Colonic mucosa (tissue), 4 donors: ENCODE measurements at regions not wholly inside any gene's neighbourhood (a gene's known extent, or its start where the extent isn't known, plus 50 kb on each side); places are given as distances from the start of the nearest gene placed in this dataset.

Source experiments
- DNase-seq: peaks from one replicate; pipeline ENCODE4 v3.0.0-alpha.2; 2020
- H3K27ac ChIP-seq: fragments of 200-600 bp; one replicate; pipeline ENCODE4 v1.8.0; 2021
- H3K27me3 ChIP-seq: fragments of 200-600 bp; one replicate; pipeline ENCODE4 v1.8.0; 2021
- H3K36me3 ChIP-seq: fragments of 200-600 bp; one replicate; pipeline ENCODE4 v1.8.0; 2021
- H3K4me1 ChIP-seq: fragments of 200-600 bp; one replicate; pipeline ENCODE4 v1.8.0; 2021; ENCODE audit warnings: mild to moderate bottlenecking
- H3K4me3 ChIP-seq: fragments of 200-600 bp; one replicate; pipeline ENCODE4 v1.8.0; 2021
- H3K9ac ChIP-seq, 2 donors: one replicate each; pipeline ENCODE4 v1.7.0; 2013; ENCODE audit warnings: control low read depth in 2 of 2, low read depth in 2 of 2, low read length in 2 of 2
- H3K9me3 ChIP-seq: fragments of 200-600 bp; one replicate; pipeline ENCODE4 v1.8.0; 2021
- CTCF ChIP-seq: fragments of 200-600 bp; IDR thresholded peaks from one replicate; pipeline ENCODE4 v1.8.0; 2022; ENCODE audit warnings: antibody characterized with exemption, mild to moderate bottlenecking
- intact Hi-C: fragments of 100-400 bp; cut with DNase I; formaldehyde crosslinking; loops from one replicate; pipeline ENCODE4 v1.14.1; 2022
- donor health status: healthy.
- donor health status: DM: no; HTN: no; CAD: no.
- donor health status: DM: no; HTN: no; CAD: no.

- intact Hi-C loops: no loop called here
- no peak for DNase-seq
- no peak overlapping the region for H3K9ac ChIP-seq
Measured at GRCh38 chr2:67867735-67868134, 195.1 kb downstream of the C1D start.

GRCh38 chr2:67871686-67872412 is 191.0 kb downstream of the C1D start:
- TF ChIP-seq CTCF: no peak
- DNase-seq: no peak
- Histone ChIP-seq H3K27me3 (no peaks in the 10 kb centered on the region), H3K4me3 (no peak overlapping the region), H3K4me1 (no peaks in the 10 kb centered on the region), H3K9me3 (no peaks in the 10 kb centered on the region), H3K27ac (no peak overlapping the region), H3K9ac (no peak overlapping the region), H3K36me3 (no peaks in the 10 kb centered on the region)
- intact Hi-C loops: no loop called here

More at GRCh38 chr2:67867735-67868134, 195.1 kb downstream of the C1D start:
- Histone ChIP-seq H3K4me3 (no peak overlapping the region), H3K36me3 (no peaks in the 10 kb centered on the region), H3K9me3 (no peaks in the 10 kb centered on the region), H3K27me3 (no peaks in the 10 kb centered on the region), H3K4me1 (no peaks in the 10 kb centered on the region), H3K27ac (no peak overlapping the region)
- no peak for TF ChIP-seq CTCF

- Histone ChIP-seq H3K4me1 (no peaks in the 10 kb centered on the region), H3K4me3 (no peak overlapping the region), H3K36me3 (no peaks in the 10 kb centered on the region), H3K9me3 (no peaks in the 10 kb centered on the region), H3K27me3 (no peaks in the 10 kb centered on the region), H3K27ac (no peak overlapping the region), H3K9ac (no peak overlapping the region)
- intact Hi-C loops: no loop called here
- DNase-seq: no peak
- no peak for TF ChIP-seq CTCF
Measured at GRCh38 chr2:67872481-67872880, 190.3 kb downstream of the C1D start.

- H3K4me3 ChIP-seq: no peak overlapping the region
- no peaks in the 10 kb centered on the region for H3K36me3 ChIP-seq
- no peaks in the 10 kb centered on the region for H3K27me3 ChIP-seq
- intact Hi-C loops: no loop called here
- H3K9me3 ChIP-seq: no peaks in the 10 kb centered on the region
- no peaks in the 10 kb centered on the region for H3K4me1 ChIP-seq
- H3K27ac ChIP-seq: no peak overlapping the region
- DNase-seq: no peak
- no peak for TF ChIP-seq CTCF
- no peak overlapping the region for H3K9ac ChIP-seq
Measured at GRCh38 chr2:67873916-67874315, 188.9 kb downstream of the C1D start.

- Histone ChIP-seq H3K4me3 (no peak overlapping the region), H3K9ac (no peak overlapping the region), H3K27ac (no peak overlapping the region), H3K4me1 (no peaks in the 10 kb centered on the region), H3K27me3 (no peaks in the 10 kb centered on the region), H3K36me3 (no peaks in the 10 kb centered on the region), H3K9me3 (no peaks in the 10 kb centered on the region)
- intact Hi-C loops: no loop called here
- TF ChIP-seq CTCF: no peak
- no peak for DNase-seq
Measured at GRCh38 chr2:67876176-67876575, 186.6 kb downstream of the C1D start.
